Left ventricle myocardium superior (tissue), 1 donor: ENCODE measurements at regions not wholly inside any gene's neighbourhood (a gene's known extent, or its start where the extent isn't known, plus 50 kb on each side); places are given as distances from the start of the nearest gene placed in this dataset.

Source experiments
- ATAC-seq: fragments of 200-7000 bp; cut with Tn5 transposase; one replicate; pipeline ENCODE4 v1.9.1; 2020; ENCODE audit warnings: mild to moderate bottlenecking, moderate library complexity
- DNase-seq: peaks from one replicate; pipeline ENCODE4 v3.0.0-alpha.2; 2020
- intact Hi-C: fragments of 100-400 bp; cut with micrococcal nuclease; formaldehyde crosslinking; loops from one replicate; pipeline ENCODE4 v1.11.0; 2022
- donor health status: DM: no; HTN: yes; CAD: no; lungs with severe emphysema.

GRCh38 chr6:105482921-105483320, 80.0 kb upstream of the PREP start:
- ATAC-seq: no peak
- intact Hi-C loops: loop anchor here (10.0 kb wide), 2 partner anchors 252 to 732 kb away; no protein-coding TSS in a partner anchor
- DNase-seq: no peak

- ATAC-seq: peak; percentile 48
- DNase-seq: peak; percentile 67
- intact Hi-C loops: loop anchor here (10.0 kb wide), 2 partner anchors 252 to 732 kb away; no protein-coding TSS in a partner anchor
Observed at GRCh38 chr6:105482227-105482844, 79.5 kb upstream of the PREP start.

- DNase-seq (no peak), ATAC-seq (no peak)
- intact Hi-C loops: no loop called here
Observed at GRCh38 chr6:105476978-105477377, 74.1 kb upstream of the PREP start.

GRCh38 chr6:105474234-105474633, 71.4 kb upstream of the PREP start:
- peak; percentile 42 for ATAC-seq
- no peak for DNase-seq
- intact Hi-C loops: no loop called here

GRCh38 chr6:105469946-105470345, 67.1 kb upstream of the PREP start:
- intact Hi-C loops: no loop called here
- no peak for DNase-seq
- no peak for ATAC-seq

- DNase-seq: no peak
- intact Hi-C loops: no loop called here
- no peak for ATAC-seq
Observed at GRCh38 chr6:105468850-105469249, 66.0 kb upstream of the PREP start.

- DNase-seq: no peak
- intact Hi-C loops: no loop called here
- ATAC-seq: no peak
Observed at GRCh38 chr6:105460860-105461259, 58.0 kb upstream of the PREP start.

- intact Hi-C loops: no loop called here
- ATAC-seq (no peak), DNase-seq (no peak)
Observed at GRCh38 chr6:105459864-105460263, 57.0 kb upstream of the PREP start.

GRCh38 chr6:105459049-105459448, 56.2 kb upstream of the PREP start:
- no peak for ATAC-seq
- DNase-seq: no peak
- intact Hi-C loops: no loop called here

GRCh38 chr6:105458551-105458950, 55.7 kb upstream of the PREP start:
- no peak for ATAC-seq
- no peak for DNase-seq
- intact Hi-C loops: no loop called here

GRCh38 chr6:105458084-105458483, 55.2 kb upstream of the PREP start:
- DNase-seq (no peak), ATAC-seq (no peak)
- intact Hi-C loops: no loop called here

GRCh38 chr6:105453968-105454367, 51.1 kb upstream of the PREP start:
- peak; percentile 32 for ATAC-seq
- intact Hi-C loops: no loop called here

GRCh38 chr6:105452924-105453756, 50.3 kb upstream of the PREP start:
- DNase-seq (peak; percentile 28), ATAC-seq (no peak)
- intact Hi-C loops: no loop called here

More at GRCh38 chr6:105453968-105454367, 51.1 kb upstream of the PREP start:
- DNase-seq: no peak
